OCI-M1 (cell line): ENCODE measurements at regions not wholly inside any gene's neighbourhood (a gene's known extent, or its start where the extent isn't known, plus 50 kb on each side); places are given as distances from the start of the nearest gene placed in this dataset.
"Not testable (repeated sequence)": the region's sequence is repeated elsewhere in the genome, so short reads cannot be mapped to it uniquely, and the experiment has no call there.

Source experiments
- DNase-seq: peaks from one replicate; lab custom pipeline; 2025; lab: John Stamatoyannopoulos, UW

- DNase-seq, result not testable (repeated sequence)
These were observed 301.6 kb upstream of the FSTL5 start for GRCh38 chr4:162465356-162465755.

- DNase-seq, result peak; percentile 69
These were observed 298.2 kb upstream of the FSTL5 start for GRCh38 chr4:162461952-162462351.

GRCh38 chr4:162458051-162458450, 294.3 kb upstream of the FSTL5 start:
- DNase-seq, result no peak

DNA sequence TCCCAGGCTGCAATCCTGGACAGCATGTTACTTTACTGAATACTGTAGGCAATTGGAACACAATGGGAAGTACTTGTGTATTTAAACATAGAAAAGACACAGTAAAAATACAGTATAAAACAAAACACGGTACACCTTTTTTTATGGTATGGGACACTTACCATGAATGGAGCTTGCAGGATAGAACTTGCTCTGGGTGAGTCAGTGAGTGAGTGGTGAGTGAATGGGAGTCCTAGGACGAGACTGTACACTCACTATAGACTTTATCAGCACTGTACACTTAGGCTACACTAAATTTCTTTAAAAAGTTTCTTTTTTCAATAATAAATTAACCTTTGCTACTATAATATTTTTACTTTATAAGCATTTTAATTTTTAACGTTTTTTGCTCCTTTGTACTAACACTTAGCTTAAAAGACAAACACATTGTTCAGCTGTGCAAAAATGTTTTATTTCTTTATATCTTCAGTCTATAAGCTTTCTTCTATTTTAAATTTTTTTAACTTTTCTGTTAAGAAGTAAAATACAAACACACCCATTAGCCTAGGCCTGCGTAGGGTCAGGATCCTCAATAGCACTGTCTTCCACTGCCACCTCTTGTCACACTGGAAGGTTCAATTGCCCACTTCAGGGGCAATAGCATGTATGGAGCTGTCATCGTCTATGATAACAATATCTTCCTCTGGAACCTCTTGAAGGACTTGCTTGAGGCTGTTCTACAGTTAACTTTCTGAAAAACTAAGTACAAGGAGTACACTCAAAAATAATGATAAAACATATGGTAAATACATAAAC, 293.5 kb upstream of the FSTL5 start:
- no peak for DNase-seq

GRCh38 chr4:162456106-162456505, 292.3 kb upstream of the FSTL5 start:
- DNase-seq, result no peak

DNA sequence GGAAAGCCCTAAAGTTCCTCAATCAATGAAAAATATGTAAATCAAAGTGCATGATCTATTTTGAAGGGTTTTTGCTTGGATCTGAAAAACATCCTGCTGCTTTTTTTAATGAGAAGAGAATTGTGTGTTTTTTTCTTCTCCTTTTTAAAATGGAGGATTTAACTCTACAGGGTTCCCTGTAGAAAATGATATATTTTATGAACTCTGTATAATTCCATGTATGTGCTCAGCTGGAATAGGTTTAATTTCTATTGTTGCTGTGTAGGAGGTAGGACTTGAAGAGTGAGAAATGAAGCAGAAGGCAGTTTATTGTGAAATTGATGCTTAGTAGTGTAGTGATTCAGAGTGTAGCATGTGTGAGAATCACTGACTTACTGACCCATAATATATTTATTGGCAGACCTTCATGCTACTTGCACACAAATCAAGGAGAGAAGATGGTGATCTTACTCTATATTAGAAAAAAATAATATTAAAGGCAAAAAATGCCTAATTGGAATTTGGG, 286.8 kb upstream of the FSTL5 start:
- DNase-seq, result no peak

- no peak for DNase-seq
These were observed 279.7 kb upstream of the FSTL5 start for GRCh38 chr4:162443510-162443909.

DNA sequence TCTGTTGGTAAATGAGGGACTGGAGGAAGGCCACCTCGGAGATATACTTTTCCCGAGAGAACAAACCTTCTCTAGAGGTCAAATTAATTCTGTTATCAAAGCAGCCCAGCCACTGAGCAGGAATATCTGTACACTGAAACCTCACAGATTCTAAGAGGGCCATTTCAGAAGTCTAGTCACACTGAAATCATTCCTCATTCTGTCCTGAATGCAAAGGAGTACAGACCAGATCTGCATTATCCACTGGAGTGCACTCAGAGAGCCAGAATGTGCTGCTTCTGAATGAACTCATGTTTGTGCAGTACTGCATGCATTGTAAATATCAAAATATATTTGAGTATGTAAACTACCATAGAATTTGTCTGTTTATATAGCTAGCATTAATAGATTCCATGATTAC, 278.3 kb upstream of the FSTL5 start:
- peak; percentile 48 for DNase-seq

- no peak for DNase-seq
These were observed 258.5 kb upstream of the FSTL5 start for GRCh38 chr4:162422312-162422711.

DNA sequence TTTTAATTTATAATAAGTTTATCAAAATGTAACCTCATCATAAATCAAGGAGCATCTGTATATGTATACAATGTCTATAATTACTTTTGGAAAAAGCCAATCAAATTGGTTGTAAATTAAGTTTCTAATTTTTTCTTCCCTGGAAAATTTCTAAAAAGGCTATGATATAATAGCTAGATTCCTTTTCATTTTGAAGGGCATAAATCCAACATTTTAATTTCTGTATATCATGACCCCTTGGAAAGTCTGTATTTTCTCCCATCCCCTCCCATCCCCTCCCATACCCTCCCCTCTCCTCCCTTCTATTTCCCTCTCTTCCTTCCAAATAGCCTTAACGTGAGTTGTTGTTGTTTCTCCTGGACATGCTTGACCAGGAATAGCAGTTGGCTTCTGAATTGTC, 247.1 kb upstream of the FSTL5 start:
- no peak for DNase-seq

DNA sequence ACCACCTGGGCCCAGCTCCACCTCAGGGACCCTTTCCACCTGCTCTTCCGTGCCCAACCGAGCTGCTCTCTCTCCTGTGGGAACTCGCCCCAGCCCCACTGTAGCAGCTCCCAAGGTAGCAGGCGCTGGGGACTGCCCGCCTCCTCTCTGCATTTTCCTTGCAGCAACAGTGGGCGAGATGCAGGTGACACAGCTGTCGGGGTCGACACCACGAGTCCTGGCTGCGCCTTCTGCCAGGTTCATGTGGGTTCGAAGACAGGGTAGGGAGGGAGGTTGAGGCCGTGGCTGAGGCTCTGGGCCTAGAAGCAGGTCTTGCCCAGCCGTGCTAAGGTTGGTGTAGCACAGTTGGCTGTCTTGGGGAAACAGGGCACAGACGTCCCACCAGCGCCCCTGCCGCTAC, 245.2 kb upstream of the FSTL5 start:
- DNase-seq, result no peak

DNA sequence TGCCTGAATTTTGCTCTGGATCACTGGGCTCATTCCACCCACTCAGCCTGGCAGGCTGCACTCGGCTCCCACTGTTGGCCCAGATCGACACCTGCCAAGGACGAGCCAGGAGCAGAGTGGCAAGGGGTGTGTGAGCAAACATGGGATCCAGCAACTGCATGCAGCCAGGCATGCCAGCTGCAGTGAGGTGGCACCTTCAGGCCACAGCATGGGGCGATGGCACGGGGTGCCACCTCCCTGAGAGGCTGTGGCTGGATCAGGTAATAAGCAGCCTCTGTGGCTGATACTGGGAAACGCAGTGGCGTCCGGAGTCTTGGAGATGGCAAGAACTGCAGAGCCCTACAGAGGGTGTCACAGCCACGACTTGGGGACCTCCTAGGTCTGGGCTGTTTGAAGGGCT, 244.5 kb upstream of the FSTL5 start:
- no peak for DNase-seq

DNA sequence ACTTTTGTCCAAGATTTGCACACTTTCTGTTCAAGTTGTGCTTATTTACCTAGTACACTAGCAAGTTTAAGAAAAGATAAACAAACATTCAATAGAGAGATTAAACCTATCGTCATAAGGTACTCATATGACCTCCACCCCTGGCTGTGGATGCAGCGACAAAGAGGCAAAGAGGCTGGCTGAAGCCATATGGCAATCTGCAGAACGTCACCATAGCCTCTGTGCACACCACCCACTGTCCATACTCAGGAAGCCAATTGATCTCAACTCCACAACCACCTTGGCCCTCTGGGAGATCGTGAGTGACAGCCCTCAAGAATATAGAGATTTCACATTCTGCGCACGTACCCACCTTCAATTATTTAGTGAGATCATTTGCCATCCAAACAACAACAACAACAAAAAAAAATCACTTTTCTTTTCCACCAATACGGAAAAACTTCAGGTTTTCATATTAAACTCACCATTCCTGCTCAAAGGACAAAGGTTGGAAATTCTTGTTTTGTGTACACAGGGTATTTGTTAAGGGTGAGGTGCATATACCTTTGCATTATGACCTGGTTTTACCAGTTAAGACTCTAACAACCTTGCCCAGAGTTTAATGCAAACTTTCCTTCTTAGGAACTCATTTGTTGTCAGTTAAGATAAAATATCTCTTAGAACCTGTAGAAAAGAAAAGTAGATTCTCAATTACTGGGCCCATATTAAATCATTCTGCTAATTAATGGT, 243.0 kb upstream of the FSTL5 start:
- no peak for DNase-seq

- no peak for DNase-seq
These were observed 240.1 kb upstream of the FSTL5 start for GRCh38 chr4:162403932-162404331.

DNA sequence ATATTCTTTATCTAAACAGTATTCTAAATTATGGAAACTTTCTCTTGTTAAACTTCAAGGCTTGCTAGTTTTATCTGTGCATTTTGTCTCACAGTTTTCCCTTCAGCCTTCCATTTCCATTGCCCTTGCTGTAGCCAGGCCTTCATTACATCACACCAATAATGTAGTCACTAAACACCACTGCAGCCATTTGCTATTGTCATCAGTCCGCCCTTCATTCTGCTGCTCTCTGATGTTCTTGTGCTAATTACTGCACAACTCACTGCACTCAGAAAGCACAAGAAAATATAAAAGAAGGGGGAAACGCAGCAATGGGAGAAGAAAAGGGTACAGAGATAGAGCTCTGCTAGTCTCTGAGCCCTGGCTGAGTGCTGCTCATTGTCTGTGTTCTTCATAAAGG, 239.6 kb upstream of the FSTL5 start:
- no peak for DNase-seq

- no peak for DNase-seq
These were observed 237.2 kb upstream of the FSTL5 start for GRCh38 chr4:162401021-162401420.

GRCh38 chr4:162392946-162393345, 229.1 kb upstream of the FSTL5 start:
- DNase-seq, result no peak

GRCh38 chr4:162366146-162366545, 202.3 kb upstream of the FSTL5 start:
- DNase-seq, result no peak

DNA sequence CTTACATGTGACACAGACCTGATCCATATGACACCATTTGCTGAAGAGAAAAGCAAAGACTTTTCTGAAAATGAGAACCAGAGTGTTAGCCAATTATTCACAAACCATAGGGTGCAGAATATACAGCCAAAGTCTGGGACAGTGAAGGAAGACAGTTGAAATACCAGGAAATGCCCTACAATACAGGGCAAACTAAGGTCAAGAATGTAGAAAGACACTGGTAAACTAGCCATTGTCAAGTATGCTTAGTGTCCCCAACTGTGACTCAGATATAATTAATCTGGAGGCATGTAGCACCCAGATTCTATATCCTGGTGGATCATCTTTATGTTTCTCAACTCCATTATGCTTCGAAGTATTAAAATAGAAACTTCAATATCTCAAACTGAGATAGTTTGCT, 200.9 kb upstream of the FSTL5 start:
- DNase-seq, result peak; percentile 50

DNA sequence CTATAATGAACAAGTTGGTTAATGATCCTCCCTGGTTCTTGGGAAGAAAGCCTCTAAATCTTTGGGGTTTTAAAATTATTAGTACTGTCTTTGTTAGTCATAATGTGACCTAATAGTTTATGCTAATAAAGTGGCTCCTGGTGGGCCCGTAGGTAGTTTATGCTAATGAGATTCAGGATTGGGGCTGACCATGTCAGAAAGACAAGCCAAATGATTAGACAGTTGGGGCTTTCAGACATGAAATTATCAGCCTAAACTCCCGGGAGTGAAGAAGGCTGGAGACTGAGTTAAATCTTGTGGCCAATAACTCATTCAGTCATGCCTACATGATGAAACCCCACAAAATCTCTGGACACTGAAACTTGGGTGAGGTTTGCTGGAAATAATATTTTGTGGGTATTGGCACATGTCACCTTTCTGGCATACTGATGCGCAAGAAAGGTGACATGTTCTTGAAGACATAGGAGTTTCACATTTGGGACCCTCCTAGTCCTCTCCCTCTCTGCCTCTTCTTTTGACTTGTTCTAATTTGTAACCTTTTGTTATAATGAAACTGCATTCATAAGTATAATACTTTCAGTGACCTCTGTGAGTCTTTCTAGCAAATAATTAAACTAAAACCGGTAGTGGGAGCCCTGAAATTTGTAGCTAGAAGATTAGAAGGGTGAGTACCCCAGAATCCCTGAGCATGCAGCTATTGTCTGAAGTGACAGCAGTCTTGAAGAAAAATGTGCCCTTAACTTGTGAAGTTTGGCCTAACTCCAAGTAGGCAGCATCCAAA, 196.8 kb upstream of the FSTL5 start:
- no peak for DNase-seq

- no peak for DNase-seq
These were observed 192.4 kb upstream of the FSTL5 start for GRCh38 chr4:162356181-162356580.

DNA sequence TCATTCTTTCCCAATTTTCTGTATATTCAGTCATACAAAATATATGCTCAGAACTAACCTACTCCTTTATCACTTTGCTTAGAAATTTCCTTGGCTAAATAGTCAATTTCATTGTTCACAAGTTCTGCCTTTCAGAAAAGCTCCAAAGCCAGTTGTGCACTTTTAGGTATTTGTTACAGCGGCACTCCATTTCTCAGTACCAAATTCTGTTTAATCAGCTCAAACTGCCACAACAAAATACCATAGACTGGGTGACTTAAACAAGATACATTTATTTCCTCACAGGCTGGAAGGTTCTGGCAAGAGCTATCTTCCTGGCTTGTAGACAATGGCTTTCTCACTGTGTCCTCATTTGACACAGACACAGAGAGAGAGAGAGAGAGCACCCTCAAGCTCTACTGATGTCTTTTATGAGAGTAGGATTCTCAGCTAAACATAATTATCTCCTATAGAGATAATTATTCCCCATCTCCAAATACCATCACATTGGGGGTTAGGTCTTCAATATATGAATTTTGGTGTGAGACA, 188.8 kb upstream of the FSTL5 start:
- no peak for DNase-seq
